HG02885 (cell line): ENCODE measurements at regions not wholly inside any gene's neighbourhood (a gene's known extent, or its start where the extent isn't known, plus 50 kb on each side); places are given as distances from the start of the nearest gene placed in this dataset.

Experiments
- ATAC-seq: cut with Tn5 transposase; IDR thresholded peaks from one replicate; pipeline ENCODE4 v1.9.1; 2021; ENCODE audit warnings: mild to moderate bottlenecking; ENCODE audit not compliant: unreplicated experiment, poor library complexity

- no peak for ATAC-seq
Measured at GRCh38 chr11:105553025-105553424, 56.8 kb upstream of the GRIA4 start.

DNA sequence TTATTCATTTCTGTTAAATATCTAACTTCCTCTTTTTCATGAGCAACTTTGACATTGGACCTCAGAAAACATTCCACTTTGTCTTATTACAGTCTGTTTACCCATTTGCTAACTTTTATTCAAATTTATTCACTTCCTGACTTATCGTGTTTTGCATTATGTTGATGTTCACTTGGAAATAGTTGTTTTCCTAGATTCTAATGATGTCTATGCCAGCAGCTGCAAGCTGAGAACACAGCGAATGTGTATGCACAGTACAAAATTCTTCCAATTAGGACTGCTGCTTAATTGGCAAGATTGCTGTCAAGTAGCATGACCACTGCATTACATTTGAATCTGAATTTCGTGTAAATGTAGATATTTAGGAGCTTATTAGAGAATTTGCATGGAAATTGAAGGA is 61.5 kb upstream of the GRIA4 start:
- ATAC-seq = no peak

DNA sequence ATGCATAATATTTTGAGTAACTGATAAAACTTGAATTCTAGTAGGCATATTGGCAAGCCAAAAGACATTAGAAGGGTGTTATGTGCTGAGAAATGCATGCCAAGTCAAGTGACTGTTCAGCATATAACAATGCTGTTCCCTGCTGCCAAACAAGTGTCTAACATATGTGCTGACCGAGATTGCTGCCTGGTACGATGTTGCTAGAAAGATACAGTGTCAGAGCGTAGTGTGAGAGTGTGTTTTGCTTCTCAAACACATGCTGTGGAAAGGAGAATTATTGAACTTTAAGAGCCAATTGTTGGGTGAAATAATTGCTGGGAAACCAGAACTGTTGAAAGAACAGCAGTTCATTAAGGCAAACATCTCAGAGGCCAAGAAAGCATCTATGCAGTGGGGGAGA is 71.3 kb upstream of the GRIA4 start:
- ATAC-seq = no peak

DNA sequence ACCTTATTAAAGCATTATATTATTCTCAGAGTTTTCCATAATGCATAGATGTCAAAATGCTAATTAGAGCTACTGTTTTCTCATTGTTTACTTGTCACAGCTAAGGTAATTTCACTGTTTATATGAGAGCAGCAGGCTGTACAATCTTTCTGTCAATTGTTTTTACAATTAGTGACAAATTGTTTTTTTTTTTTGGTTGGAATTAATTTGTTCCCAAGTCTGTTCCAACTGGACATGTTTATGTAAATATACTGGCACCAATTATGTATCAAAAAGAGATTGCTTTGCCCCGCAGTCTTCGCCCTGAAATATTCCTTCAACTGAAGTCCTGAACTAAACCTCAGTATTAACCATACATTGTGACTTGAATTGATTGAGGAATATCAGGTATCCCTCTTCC is 72.3 kb upstream of the GRIA4 start:
- no peak for ATAC-seq

DNA sequence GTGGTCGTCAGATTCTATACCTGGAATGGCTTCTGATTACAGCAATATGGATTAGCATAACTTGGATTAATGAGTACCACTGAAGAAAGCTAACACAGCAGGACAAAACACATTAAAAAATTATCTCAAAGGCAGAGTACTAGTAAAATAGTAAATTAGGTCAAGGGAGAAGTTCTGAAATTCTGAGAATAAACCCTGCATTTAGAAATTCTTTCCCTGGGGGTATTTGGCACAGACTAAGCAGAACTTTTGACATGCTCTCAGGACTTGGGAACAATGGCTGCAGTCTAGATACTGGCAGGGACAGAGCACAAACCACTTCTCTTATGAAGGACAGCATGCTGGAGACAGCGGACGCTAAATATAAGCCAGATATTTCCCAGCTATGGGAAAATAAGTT is 85.6 kb upstream of the GRIA4 start:
- ATAC-seq = no peak

DNA sequence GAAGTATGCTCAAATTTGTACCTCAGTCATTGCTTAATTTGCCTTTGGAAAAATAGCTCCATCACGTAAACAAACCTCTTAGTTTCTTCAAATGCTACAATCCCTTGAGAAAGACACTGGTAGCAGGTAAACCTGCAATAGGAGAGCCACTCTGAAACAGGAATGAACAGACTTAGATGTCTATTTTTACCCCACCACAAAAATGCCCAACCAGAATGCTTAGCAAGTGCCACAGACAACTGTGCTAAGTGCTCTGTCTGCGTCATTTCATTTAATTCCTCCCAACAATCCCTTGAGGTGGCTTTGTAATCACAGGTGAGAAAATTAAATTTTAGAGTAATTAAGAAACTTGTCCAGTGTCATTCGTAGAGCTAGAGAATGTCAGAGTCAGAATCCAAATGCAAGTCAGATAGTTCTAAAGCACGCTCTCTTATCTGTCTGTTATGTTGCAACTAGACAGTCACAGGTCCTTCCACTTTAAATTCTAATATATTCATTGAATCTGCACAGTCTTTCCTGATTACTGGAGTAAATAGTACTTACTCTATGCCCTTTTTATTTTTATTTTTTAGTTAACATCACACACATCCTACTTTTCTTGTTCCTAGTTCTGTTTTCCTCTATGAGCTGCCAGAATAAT is 89.0 kb upstream of the GRIA4 start:
- ATAC-seq = no peak

GRCh38 chr11:105507496-105508254 is 102.2 kb upstream of the GRIA4 start:
- no peak for ATAC-seq

DNA sequence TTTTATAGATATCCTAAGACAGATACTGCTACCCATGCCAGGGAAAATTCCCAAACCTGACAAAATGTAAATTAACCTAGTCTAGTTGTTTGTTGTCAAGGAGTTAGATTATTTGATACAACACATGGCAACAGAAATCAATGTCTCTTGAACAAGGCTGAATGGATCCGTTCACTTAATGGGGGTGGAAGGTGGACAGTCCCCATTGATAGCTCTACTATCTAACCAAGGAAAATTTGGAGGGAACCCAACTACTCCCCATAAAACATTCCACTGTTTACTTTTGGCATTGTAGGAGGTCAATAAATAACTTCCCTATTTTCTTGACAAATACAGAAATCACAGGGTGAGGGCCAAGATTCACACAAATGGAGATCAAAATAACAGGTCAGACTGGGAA is 117.9 kb upstream of the GRIA4 start:
- no peak for ATAC-seq

DNA sequence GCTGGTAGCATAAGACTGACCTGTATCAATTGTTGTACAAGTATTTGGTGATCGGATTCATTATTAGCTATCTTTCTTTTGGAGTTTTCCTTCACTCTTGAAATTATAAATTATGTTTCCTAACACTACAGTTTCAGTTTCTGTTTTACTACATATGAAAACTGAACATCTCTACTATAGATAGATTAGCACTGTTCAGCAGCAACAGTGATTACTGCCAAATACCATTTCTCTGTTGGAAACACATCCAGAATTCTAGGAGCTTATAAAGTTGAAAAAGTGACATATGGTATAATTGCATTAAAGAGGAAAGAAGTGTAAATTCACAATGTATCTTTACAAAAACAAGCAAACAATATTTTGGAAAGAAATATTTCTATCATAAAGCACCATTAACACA is 118.5 kb upstream of the GRIA4 start:
- no peak for ATAC-seq

DNA sequence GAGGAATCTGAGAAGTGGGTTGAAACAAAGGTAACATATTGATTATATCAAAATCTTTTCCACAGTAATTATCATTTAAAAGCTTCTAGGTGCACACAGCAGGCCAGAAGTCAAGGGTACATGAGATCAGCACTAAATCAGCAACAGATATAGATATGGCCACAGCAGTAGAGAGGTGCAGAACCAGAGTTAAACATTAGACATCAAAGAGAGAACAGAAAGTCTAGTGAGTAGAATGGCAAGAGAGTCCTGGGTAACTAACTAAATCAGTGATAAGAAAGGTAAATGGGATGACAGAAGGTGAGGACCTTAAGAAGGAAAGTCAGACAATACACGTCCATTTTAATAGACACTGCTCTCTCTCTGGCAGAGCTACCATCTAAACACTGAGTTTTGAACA is 119.5 kb upstream of the GRIA4 start:
- no peak for ATAC-seq

GRCh38 chr11:105489446-105489845 is 120.4 kb upstream of the GRIA4 start:
- no peak for ATAC-seq

DNA sequence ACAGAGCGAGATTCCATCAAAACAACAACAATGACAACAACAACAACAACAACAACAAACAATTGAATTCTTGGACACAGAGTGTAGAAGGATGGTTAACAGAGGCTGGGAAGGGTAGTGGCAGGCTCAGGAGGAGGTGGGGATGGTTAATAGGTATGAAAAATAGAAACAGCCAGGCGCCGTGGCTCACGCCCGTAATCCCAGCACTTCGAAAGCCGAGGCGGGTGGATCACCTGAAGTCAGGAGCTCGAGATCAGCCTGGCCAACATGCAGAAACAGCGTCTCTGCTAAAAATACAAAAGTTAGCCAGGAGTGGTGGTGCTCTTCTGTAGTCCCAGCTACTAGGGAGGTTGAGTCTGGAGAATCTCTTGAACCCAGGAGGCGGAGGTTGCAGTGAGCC is 122.9 kb upstream of the GRIA4 start:
- ATAC-seq = no peak

GRCh38 chr11:105469931-105470330 is 139.9 kb upstream of the GRIA4 start:
- ATAC-seq = no peak

GRCh38 chr11:105468154-105468553 is 141.7 kb upstream of the GRIA4 start:
- no peak for ATAC-seq

DNA sequence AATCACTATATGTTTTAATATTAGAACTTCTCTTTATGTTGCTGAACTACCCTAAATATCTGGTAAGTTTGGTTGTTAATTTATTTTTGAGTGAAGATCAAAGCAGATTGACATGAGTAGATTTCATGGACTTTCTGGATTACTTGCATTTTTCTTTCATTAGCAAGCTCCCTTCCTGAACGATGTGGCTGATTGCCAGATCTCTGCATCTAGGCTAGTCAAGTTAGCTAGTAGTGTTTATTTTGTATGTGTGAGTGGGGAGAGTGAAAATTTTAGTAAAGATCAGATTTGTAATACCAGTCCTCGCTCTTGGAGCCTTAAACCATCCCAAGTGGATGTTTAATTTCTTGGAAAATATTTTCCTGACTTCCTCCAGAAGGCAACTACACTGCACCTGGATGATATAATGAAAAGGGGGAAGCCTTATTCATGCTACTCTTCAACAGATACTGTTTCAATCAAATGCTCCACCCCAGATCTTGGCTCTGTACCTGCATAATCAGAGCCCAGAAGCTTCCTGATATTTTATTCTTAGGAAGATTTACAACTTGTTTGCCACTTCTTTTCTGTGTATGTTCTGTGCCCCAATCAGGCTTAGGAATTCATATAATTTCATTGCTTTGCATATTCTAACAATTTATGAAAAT is 143.2 kb upstream of the GRIA4 start:
- no peak for ATAC-seq

DNA sequence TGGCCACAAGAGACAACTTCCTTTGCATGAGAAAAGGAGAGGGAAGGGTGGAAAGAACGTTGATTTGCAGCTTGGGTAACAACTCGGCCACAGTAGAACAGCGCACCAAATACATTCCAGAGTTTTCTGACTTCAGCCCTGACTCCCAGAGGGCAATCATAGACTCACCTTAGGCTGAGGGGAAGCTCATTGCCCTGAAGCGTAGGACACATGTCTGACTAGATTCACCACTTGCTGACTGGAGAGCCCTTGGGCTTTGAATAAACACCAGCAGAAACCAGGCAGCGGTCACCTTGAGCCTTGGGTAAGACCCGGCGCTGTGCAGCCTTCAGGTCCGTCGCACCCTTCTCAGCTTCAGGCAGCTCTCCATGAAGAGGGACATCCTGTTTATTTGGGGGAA is 151.8 kb upstream of the GRIA4 start:
- no peak for ATAC-seq

DNA sequence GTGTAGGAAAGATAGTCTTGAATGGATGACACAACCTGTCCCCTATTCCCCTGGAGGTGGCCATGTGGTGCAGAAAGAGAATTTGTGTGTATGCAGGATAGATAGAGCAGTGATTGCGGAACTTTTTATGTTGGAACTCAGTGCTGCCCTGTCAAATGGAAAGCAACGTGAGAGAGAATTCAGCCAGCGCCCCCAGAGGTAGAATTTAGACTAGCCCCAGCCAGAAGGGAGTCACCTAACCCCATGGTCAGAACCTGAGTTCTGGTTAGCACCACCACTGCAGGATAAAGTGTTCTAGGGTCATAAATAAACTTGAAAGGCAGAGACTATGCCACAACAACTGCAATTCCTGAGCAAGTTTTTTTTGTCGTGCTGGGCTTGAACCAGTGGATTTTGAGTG is 152.9 kb upstream of the GRIA4 start:
- peak; percentile 85 for ATAC-seq

GRCh38 chr11:105449100-105449734 is 160.7 kb upstream of the GRIA4 start:
- ATAC-seq = no peak

GRCh38 chr11:105448703-105449079 is 161.2 kb upstream of the GRIA4 start:
- ATAC-seq = no peak

DNA sequence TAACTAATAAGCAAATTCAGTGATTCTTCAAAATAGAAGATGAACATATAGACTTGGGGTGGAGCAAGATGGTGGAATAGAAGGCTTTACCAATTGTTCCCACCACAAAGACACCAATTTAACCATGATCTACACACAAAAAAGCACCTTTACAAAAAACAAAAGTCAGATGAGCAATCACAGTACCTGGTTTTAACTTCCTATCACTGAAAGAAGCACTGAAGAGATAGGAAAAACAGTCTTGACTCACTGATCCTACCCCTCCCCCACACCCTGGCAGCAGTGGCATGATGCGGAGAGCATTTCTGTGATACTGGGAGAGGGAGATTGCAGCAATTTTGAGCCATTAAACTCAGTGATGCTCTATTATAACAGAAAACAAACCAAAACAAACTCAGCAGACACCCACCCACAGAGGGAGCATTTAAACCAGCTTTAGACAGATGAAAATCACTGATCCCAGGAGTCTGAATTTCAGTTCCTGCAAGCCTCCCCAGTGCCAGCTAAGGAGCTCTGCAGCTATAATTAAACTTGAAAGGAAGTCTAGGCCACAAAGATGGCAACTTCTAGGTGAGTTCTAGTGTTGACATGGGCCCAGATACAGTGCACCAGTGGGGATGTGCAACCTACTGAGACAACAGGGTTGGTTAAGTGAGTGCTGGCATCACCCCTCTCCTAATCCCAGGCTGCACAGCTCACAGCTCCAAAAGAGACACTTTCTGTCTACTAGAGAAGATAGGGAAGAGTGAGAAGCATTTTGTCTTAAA is 161.8 kb upstream of the GRIA4 start:
- no peak for ATAC-seq

DNA sequence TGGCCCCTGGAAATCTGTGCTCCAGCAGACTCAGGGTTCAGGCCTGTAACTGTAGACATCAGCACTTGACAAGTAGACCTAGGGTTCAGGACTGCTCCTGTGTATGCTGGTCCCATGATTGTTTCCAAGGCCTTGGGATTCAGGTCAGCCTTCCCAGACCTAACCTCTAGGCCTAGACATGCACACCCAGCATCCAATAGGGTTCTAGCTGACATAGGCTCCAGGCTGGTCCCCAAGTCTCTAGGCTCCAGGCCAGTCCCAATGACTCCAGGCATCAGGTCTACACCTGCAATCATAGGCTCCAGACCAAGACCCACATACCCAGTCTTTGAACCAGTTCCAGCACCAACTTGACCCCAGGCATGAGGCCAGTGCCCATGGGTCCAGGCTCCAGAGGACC is 166.2 kb upstream of the GRIA4 start:
- no peak for ATAC-seq
